ENCODE measurements at regions not wholly inside any gene's neighbourhood (a gene's known extent, or its start where the extent isn't known, plus 50 kb on each side); places are given as distances from the start of the nearest gene placed in this dataset.
A peak's percentile ranks its signal among the peaks of the same experiment; 100 is the strongest.
"Not testable (repeated sequence)": the region's sequence is repeated elsewhere in the genome, so short reads cannot be mapped to it uniquely, and the experiment has no call there.

DNA sequence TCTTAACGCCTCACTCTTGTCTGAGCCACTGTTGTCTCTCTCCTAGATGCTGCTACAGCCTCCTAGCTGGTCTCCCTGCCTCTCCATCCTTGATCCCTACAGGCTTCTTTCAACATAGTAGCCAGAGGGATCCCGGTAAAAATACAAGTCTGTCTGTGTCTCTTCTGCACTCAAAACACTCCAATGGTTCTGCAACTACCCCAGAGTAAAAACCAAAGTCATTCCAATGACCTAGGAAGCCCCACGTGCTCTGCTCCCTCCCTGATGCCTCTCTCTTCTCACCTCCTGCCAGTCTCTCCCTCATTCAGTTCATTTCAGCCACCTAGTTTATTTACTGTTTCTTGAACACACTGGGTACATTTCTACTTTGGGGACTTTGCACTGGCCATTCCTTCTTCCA, 135.2 kb downstream of the NPIPB5 start:
- Mint-ChIP-seq H3K36me3 (ENCODE audit: unreplicated experiment) (no peaks in the 10 kb centered on the region), H3K4me1 (ENCODE audit: unreplicated experiment) (no peaks in the 10 kb centered on the region), H3K27ac (ENCODE audit: unreplicated experiment) (no peak overlapping the region), H3K4me3 (ENCODE audit: unreplicated experiment) (no peak overlapping the region), H3K9me3 (ENCODE audit: unreplicated experiment) (no peaks in the 10 kb centered on the region), H3K27me3 (ENCODE audit: unreplicated experiment) (no peaks in the 10 kb centered on the region)
- DNase-seq (ENCODE audit: extremely low spot score, unreplicated experiment) = peak; percentile 75
- TF ChIP-seq, protein P1, sequence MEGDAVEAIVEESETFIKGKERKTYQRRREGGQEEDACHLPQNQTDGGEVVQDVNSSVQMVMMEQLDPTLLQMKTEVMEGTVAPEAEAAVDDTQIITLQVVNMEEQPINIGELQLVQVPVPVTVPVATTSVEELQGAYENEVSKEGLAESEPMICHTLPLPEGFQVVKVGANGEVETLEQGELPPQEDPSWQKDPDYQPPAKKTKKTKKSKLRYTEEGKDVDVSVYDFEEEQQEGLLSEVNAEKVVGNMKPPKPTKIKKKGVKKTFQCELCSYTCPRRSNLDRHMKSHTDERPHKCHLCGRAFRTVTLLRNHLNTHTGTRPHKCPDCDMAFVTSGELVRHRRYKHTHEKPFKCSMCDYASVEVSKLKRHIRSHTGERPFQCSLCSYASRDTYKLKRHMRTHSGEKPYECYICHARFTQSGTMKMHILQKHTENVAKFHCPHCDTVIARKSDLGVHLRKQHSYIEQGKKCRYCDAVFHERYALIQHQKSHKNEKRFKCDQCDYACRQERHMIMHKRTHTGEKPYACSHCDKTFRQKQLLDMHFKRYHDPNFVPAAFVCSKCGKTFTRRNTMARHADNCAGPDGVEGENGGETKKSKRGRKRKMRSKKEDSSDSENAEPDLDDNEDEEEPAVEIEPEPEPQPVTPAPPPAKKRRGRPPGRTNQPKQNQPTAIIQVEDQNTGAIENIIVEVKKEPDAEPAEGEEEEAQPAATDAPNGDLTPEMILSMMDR (IDR thresholded peaks at IDR 0.05) = no peak

DNA sequence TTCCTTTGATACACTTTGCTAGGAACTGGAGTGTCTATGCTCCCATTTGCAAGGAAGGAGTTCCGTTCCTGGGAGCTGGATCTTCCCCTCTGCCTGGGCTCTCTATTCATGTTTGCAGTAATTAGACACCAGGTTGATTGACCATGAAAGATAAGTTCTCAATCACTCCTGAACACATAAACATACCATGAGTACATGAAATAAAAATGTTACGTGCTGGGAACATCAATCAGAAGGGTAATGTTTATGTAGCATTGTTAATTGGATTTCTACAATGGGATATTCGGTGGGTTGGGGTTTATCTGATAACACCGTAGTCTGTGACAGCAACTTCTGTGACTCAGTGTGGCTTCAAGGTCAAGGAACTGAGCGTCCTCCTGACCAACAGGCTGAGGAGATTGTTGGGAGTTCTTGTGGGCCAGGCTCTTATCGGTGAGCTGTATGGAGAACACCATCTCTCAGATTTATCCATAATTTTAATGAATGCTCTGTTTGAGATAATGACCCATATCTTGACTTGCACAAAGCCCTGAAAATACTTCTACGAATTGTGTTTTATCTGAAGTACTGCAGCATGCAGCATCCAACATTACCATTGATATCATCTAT, 136.4 kb downstream of the NPIPB5 start:
- no peak overlapping the region for H3K27ac Mint-ChIP-seq (ENCODE audit: unreplicated experiment)
- H3K4me3 Mint-ChIP-seq (ENCODE audit: unreplicated experiment) = no peak overlapping the region

GRCh38 chr16:22648141-22648540, 137.4 kb downstream of the NPIPB5 start:
- peak; percentile 69 for DNase-seq (ENCODE audit: extremely low spot score, unreplicated experiment)
- Mint-ChIP-seq H3K4me3 (ENCODE audit: unreplicated experiment) (no peak overlapping the region), H3K27me3 (ENCODE audit: unreplicated experiment) (peaks cover under 1% of the 10 kb centered on the region), H3K36me3 (ENCODE audit: unreplicated experiment) (no peaks in the 10 kb centered on the region), H3K4me1 (ENCODE audit: unreplicated experiment) (no peaks in the 10 kb centered on the region), H3K9me3 (ENCODE audit: unreplicated experiment) (no peaks in the 10 kb centered on the region), H3K27ac (ENCODE audit: unreplicated experiment) (no peak overlapping the region)
- TF ChIP-seq, protein P1 (IDR thresholded peaks at IDR 0.05) = no peak

More for the DNA sequence above, 136.4 kb downstream of the NPIPB5 start:
- Mint-ChIP-seq H3K27me3 (ENCODE audit: unreplicated experiment) (no peaks in the 10 kb centered on the region), H3K4me1 (ENCODE audit: unreplicated experiment) (no peaks in the 10 kb centered on the region), H3K9me3 (ENCODE audit: unreplicated experiment) (no peaks in the 10 kb centered on the region), H3K36me3 (ENCODE audit: unreplicated experiment) (no peaks in the 10 kb centered on the region)
- peak; percentile 71 for DNase-seq (ENCODE audit: extremely low spot score, unreplicated experiment)
- TF ChIP-seq, protein P1 (IDR thresholded peaks at IDR 0.05) = no peak

DNA sequence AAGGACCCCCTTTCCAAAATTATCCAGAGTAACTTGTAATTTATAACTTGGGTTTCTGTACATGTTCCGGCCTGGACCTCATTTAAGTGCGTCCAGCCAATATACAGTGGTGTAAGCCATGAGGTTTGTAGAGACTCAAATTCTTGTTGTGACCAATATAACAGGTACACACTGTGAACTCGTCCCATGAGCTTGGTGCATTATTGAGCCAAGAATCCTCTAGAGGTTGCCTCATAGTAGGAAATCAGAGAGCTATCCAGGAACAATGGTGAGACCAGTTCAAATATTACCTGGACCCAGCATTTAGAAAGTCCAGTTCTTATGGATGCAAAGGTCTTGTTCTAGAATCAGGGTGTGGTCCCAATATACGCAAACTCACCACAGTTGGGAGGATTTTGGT, 138.2 kb downstream of the NPIPB5 start:
- DNase-seq (ENCODE audit: extremely low spot score, unreplicated experiment) = peak; percentile 57
- H3K9me3 Mint-ChIP-seq (ENCODE audit: unreplicated experiment) = no peaks in the 10 kb centered on the region
- peaks cover 3% of the 10 kb centered on the region for H3K27me3 Mint-ChIP-seq (ENCODE audit: unreplicated experiment)
- no peaks in the 10 kb centered on the region for H3K36me3 Mint-ChIP-seq (ENCODE audit: unreplicated experiment)
- H3K4me1 Mint-ChIP-seq (ENCODE audit: unreplicated experiment) = no peaks in the 10 kb centered on the region
- H3K4me3 Mint-ChIP-seq (ENCODE audit: unreplicated experiment) = no peak overlapping the region
- TF ChIP-seq, protein P1 (IDR thresholded peaks at IDR 0.05) = no peak
- H3K27ac Mint-ChIP-seq (ENCODE audit: unreplicated experiment) = no peak overlapping the region

- H3K4me1 Mint-ChIP-seq (ENCODE audit: unreplicated experiment); H3K27ac Mint-ChIP-seq (ENCODE audit: unreplicated experiment); H3K27me3 Mint-ChIP-seq (ENCODE audit: unreplicated experiment); H3K4me3 Mint-ChIP-seq (ENCODE audit: unreplicated experiment); H3K9me3 Mint-ChIP-seq (ENCODE audit: unreplicated experiment); H3K36me3 Mint-ChIP-seq (ENCODE audit: unreplicated experiment): not testable (repeated sequence)
- peak; percentile 72 for DNase-seq (ENCODE audit: extremely low spot score, unreplicated experiment)
Observed at GRCh38 chr16:22651111-22651817, 140.6 kb downstream of the NPIPB5 start.

All from osteocyte (in vitro differentiated cells).